CD4-positive, alpha-beta T cell treated with Interferon gamma for 1 hour (primary cell): ENCODE measurements at regions not wholly inside any gene's neighbourhood (a gene's known extent, or its start where the extent isn't known, plus 50 kb on each side); places are given as distances from the start of the nearest gene placed in this dataset.

ENCODE experiments used
- DNase-seq: peaks from one replicate; pipeline ENCODE4 v3.0.0-alpha.2; 2020

- no peak for DNase-seq
These were observed 82.6 kb upstream of the FUT8 start for GRCh38 chr14:65329911-65330310.

DNA sequence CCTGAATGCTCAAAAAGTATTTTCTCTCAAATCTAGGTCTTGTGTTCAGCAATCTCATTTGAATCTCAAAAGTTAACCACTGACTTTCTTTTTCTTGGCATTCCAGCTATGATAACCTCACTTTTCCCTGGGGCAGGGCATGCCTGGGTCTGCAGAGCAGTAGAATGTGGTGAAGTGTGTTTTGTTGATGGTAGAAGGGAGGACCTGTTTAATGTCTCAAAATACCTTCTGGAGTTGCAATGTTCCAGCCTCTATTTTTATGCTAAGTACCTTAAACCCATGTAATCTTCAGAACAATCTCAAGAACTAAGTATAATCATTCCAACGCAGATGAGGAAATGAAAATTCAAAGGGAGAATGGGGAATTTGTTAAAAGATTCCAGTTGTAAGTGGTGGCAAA lies 82.1 kb upstream of the FUT8 start:
- DNase-seq = no peak

DNA sequence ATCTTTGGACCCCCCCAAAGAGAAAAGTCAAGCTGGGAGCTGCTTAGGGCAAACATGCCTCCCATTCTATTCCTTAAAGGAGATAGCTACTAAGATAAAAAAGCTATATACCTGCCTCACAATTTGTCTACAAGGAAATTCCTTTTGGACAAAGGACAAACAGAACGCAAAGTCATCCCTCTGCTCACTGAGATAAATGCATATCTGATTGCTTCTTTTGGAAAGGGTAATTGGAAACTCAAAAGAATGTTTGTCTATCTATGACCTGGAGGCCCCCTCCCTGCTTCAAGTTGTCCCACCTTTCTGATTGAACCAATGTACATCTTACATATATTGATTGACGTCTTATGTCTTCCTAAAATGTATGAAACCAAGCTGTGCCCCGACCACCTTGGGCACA lies 80.9 kb upstream of the FUT8 start:
- DNase-seq = no peak

DNA sequence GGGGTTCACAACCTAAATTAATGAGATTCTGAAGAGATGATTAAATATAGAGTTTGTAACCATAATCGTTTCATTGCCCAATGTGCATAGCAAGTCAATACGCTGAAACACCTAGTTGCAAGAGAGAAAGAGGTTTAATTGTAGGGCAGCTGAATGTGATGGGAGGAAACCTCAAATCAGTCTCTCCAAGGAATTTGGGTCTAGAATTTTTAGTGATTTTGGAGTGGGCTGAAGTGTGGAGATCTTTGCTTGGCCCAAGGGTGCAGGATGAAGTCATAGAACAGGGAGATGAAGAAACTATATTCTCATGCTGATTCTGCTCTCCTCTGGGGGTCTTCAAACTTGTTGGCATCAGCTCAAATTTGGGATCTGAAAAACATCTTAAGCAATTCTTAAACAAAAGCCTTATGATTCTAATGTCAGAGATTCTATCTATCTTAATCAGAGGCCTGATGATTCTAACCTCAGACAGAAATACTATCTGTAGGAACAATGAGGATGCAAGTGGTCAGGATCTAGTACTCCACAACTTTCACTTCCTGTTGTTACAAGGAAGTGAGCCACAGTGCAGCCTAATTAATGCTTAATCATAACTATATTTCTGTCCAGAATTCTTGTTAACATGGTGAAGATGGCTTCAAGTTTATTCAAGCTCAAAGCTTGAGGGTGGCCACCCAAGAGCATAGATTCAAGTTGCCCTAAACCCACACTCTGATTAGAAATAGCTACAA lies 80.2 kb upstream of the FUT8 start:
- DNase-seq = no peak

DNA sequence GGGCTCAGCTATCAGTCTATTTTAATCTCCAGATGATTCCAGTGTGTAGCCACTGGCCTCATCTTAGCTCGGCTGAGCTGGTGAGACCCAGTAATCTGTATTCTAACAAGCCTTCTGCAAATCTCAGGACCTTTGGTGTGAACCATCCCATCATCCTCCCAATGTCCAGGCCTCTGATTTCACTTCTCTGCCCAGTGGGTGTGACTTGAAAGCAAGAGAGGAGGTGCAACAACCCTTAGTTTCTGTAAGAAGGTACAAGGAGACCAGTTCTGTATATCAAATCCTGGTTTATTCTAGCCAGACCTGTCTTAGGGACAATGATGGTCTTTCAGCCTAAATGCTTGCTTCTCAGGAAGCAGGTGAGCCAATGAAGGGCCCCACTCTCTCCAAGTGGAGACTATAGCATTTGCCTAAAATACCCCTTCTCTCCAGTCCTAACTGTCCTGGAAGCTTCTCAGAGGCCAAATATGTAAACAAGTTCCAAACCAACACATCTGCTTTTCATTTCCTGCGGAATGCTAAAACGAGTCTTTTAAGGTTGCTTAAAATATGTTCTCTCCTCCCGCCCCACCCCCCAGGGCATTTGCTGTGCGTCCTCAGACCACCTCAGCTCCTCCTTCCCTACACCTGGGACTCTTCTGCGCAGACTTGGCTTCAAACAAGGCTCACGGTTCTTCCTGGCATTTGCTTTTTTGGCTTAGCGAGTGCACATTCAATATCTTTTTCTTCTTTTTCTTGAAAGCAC lies 78.4 kb upstream of the FUT8 start:
- DNase-seq = no peak

DNA sequence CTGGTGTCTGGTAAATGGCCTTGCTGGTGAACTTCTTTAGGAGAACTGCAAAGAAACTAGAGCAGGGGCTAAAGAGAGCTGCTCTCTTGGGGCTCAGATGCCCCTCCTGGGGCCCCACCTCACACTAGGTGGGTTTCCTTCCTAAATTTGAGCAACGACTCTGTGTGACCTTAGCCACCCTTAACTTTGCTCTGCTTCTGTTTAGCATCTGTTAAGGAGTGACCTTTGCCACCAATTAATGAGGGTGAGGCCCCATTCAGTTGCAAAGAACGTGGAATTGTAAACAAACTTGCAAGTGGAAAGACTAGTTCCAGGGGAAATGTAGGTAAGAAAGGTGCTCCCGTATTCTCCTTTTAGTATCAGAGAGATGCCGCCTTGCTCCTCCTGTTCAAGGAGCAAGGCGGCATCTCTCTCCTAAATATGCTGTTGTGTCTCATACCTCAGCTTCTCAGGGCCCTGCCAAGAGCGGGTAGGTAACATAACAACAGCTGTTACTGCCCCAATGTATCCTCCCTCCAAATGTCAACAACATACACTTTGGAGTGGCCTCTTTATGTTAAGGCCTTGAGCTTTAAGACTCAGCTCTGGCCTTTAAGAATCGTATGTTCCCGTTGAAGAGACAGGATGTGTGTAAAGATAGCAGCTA lies 77.6 kb upstream of the FUT8 start:
- DNase-seq = no peak

DNA sequence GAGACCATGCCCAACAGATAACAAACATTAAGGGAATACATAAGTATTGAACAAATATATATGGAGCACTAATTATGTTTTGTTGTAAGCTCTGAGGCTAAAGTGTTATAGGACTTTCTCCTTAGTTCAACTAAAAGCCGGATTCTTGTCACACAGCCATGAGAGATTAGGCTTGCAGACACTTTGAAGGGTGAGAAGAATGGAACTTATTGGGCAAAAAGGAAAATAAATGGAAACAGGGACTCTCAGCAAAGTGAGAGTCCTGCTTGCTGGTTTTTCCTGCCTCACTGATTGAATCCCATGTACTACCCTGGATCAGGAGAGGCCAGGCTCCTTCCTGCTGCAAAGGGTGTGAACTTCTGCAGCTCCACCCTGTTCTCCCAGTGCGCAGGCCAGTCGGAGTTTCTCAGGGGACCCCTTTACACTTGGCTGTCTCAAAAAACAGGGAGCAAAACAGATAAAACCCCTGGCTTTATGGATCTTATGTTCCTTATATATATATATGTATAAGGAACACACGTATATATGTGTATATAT lies 77.1 kb upstream of the FUT8 start:
- DNase-seq = no peak

DNA sequence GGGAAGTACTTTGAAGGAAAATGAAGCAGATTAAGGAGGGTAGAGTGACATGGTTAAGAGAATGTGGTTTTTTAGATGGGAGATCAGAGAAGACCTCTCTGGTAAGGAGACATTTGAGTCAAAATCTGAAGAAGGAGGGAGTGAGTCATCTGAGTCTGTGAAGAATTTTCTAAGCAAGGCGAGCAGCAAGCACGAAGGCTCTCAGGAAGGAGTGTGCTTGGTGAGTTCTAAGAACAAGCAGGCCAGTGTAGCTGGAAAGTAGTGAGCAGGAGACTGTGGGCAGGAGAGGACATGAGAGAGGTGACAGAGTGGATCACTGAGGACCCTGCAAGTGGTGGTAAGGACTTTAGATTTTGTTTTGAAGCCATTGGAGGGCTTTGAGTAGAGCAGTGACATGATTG lies 76.3 kb upstream of the FUT8 start:
- no peak for DNase-seq

DNA sequence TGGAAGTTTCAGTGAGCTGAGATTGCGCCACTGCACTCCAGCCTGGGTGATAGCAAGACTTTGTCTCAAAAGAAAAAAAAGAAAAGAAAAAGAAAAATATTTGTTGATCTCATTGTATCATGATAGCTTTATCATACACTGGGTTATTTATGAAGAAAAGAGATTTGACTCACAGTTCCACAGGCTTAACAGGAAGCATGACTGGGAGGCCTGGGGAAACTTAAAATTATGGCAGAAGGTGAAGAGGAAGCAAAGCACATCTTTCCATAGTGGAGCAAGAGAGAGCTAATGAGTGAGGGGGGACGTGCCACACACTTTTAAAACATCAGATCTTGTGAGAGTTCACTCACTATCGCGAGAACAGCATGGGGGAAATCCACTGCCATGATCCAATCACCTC lies 72.7 kb upstream of the FUT8 start:
- no peak for DNase-seq

DNA sequence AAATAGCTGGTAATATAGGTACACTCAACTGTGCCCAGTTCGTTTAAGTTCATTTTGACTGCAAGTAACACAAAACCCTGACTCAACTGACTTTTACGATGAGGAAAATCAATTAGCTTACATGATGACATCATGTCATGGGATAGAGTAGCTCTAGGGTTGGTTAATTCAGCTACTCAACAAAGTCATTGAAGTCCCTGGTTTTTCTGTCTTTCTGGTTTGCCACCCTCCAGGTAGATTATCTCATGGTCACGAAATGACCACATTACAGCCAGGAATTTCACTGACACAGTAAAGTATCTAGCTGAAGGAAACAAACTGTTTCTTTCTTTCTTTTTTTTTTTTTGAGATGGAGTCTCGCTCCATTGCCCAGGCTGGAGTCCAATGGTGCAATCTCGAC lies 68.5 kb upstream of the FUT8 start:
- DNase-seq = no peak

DNA sequence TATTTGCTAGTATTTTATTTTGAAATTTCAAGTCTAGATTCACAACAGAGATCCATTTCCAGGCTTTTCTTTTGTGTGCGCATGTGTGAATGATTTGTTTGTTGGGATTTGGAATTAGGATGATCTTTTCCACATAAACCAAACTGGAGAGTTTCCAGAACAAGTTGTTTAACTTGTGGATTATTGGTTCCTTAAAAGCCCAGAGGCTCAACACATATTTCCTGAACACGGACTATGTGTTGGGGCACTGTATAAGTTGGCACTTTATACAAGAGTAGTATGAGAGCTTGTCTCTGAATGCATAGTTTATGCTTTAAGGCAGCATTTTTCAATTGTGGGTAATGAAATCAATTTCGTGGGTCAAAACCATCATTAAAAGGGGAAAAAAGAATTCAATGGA lies 67.3 kb upstream of the FUT8 start:
- no peak for DNase-seq

- no peak for DNase-seq
These were observed 66.1 kb upstream of the FUT8 start for GRCh38 chr14:65346474-65346873.

DNA sequence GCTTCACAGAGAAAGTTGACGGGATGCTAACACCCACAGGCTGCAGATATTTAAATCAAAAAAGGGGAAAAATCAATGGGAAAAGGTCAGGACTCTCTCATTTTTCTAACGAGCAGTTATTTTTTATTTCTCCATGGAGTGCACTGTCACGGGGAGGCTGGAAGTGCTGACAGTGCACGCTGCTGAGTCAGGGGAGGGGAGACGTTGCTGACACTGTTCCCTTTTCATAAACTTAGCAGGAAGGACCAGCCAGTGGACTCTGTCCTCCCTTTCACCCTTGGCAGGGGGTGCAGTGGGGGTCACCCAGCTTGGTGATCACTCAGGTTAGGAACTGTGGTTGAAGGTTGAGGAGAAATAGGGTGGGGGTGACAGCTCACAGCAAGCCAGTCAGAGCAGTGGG lies 65.6 kb upstream of the FUT8 start:
- no peak for DNase-seq

GRCh38 chr14:65348137-65348536 lies 64.4 kb upstream of the FUT8 start:
- DNase-seq = no peak

- DNase-seq = no peak
These were observed 63.4 kb upstream of the FUT8 start for GRCh38 chr14:65349100-65349499.

DNA sequence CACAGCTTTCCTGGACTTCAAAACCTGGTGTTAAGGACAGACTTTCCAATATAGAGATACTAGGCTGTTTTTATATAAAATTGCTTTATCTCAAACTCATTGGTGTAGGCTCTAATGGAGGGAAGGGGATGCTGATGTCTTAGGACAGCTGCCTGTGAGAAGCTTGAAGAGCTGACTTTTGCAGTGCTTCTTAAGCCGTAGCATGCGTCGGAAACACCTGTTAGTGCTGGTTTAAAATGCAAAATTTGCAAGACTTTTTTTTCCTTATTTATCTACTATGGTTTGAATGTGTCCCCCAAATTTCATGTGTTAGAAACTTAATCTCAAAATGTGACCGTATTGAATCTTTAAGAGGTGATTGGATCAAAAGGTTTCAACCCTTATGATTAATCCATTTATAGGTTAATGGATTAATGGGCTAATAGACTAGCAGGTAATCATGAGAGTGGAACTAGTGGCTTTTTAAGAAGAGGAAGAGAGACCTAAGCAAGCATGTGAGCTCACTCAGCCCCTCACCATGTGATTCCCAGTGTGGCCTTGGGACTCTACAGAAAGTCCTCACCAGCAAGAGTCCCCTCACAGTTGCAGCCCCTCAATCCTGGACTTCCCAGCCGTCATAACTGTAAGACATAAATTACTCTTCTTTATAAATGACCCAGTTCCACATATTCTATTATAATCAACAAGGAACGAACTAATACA lies 60.9 kb upstream of the FUT8 start:
- no peak for DNase-seq

- no peak for DNase-seq
These were observed 59.5 kb upstream of the FUT8 start for GRCh38 chr14:65352964-65353530.

DNA sequence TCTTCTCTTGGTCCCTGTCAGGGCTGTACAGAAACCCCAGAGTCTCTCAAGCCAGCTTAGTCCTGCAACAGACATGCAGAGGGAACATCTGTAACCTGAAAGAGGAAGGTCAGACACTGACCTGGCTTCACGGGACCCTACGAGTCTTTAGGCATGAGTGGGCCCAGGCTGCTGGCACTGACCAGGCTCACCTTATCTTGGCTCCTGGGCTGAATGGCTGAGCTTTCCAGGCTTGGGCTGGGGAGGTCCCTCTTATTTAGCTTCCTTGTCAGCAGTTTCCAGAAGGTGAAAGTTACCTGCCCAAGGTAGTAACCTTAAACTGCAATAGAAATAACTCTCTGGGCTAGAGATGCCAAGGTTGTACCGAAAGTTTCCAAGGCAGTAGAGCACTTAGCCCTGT lies 58.4 kb upstream of the FUT8 start:
- DNase-seq = no peak

DNA sequence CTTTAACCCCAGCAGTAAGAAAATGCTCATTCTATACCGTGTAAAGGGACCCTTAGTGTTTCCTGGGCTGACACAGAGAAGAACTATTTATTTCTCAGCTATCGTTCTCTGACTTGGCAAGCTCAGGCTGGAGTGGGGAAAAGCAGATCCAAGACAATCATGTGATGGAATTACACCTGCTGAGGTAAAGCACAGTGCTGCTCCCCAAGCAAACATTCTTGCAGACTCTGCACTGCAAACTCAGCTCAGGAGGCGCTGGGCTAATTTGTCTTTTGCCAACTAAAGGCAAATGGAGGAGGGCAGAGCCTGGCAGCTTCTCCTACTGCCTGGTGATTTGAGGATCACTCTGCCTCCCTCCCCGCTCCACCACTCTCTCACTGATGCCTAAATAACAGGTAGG lies 57.8 kb upstream of the FUT8 start:
- no peak for DNase-seq

DNA sequence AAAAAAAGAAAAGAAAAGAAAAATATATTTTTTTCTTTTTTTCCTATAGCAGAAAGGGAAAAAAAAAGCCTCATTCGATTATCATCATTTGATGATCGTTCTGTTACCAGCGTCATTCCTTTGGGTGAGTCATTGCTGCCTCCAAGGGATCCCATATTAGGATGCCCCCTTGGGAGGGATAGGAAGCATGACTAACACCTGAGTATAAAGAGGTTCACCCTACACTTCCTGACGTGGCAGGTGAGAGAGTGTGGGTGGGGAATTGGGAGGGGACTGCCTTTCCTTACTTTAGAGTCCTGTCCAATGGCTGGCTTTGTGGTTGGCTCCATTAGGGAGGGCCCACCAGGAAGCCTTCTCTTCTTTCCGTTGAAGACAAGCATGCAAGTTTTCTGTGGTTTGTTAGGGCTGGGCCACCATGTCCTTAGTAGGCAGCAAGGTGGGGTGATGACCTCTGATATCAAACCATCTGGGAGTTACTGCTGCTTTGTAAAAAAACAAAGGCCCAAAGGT lies 56.1 kb upstream of the FUT8 start:
- DNase-seq = no peak

DNA sequence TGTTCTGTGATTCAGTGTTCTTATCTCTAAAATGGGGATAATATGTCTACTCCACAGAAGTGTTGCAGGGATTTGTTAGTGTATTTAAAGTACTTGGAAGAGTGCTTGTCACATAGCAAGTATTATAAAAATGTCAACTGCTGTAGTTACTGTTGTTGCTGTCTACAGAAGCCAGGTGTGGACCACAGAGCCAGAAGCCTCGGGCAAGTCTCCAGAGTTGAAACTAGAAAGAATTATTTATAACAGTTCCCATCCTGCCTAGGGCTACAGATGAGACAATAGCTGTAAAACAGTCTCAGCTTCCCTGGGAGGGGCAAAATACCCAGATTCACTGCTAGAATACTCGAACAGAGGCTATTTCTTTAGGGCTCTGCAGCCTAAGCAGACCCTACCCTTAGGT lies 55.4 kb upstream of the FUT8 start:
- DNase-seq = no peak

- DNase-seq = no peak
These were observed 54.8 kb upstream of the FUT8 start for GRCh38 chr14:65357689-65358088.

- DNase-seq = no peak
These were observed 53.0 kb upstream of the FUT8 start for GRCh38 chr14:65359503-65359902.
